ENCODE measurements at regions not wholly inside any gene's neighbourhood (a gene's known extent, or its start where the extent isn't known, plus 50 kb on each side); places are given as distances from the start of the nearest gene placed in this dataset.

DNA sequence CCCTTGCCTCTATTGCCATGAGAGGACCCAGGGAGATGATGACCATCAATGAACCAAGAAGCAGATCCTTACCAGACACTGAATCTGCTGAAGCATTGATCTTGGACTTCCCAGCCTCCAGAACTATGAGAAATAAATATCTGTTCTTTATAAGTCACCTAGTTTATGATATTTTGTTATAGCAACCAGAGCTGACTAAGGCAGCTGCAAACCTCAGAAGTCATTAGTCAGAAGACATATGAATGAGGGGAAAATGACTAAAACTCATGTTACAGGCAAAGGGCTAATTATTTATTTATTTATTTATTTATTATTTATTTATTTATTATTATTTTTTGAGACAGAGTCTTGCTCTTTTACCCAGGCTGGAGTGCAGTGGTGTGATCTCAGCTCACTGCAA lies 321.1 kb downstream of the TGFB2 start:
- intact Hi-C loops (cut with DNase I): no loop called here
- TF ChIP-seq, protein P1, sequence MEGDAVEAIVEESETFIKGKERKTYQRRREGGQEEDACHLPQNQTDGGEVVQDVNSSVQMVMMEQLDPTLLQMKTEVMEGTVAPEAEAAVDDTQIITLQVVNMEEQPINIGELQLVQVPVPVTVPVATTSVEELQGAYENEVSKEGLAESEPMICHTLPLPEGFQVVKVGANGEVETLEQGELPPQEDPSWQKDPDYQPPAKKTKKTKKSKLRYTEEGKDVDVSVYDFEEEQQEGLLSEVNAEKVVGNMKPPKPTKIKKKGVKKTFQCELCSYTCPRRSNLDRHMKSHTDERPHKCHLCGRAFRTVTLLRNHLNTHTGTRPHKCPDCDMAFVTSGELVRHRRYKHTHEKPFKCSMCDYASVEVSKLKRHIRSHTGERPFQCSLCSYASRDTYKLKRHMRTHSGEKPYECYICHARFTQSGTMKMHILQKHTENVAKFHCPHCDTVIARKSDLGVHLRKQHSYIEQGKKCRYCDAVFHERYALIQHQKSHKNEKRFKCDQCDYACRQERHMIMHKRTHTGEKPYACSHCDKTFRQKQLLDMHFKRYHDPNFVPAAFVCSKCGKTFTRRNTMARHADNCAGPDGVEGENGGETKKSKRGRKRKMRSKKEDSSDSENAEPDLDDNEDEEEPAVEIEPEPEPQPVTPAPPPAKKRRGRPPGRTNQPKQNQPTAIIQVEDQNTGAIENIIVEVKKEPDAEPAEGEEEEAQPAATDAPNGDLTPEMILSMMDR (IDR thresholded peaks at IDR 0.05): no peak
- DNase-seq: no peak
- H3K9me3 ChIP-seq: no peaks in the 10 kb centered on the region
- no peak for FAIRE-seq
- no peaks in the 10 kb centered on the region for H3K36me3 ChIP-seq
- no peak overlapping the region for H3K27ac ChIP-seq
- no peak for ATAC-seq
- H3K4me3 ChIP-seq: no peak overlapping the region
- no peaks in the 10 kb centered on the region for H3K4me1 ChIP-seq
- no peaks in the 10 kb centered on the region for H3K27me3 ChIP-seq

GRCh38 chr1:218667781-218668516 lies 322.8 kb downstream of the TGFB2 start:
- TF ChIP-seq, protein P1 (IDR thresholded peaks at IDR 0.05): no peak
- 65 to 79% methylated on average over 3 of the region's 3 CpGs for WGBS, 2 donors
- Histone ChIP-seq H3K4me1 (no peaks in the 10 kb centered on the region), H3K9me3 (no peaks in the 10 kb centered on the region), H3K27ac (no peak overlapping the region), H3K4me3 (no peak overlapping the region), H3K27me3 (no peaks in the 10 kb centered on the region), H3K36me3 (no peaks in the 10 kb centered on the region)
- DNase-seq (no peak), ATAC-seq (no peak), FAIRE-seq (no peak)
- intact Hi-C loops (cut with DNase I): no loop called here

DNA sequence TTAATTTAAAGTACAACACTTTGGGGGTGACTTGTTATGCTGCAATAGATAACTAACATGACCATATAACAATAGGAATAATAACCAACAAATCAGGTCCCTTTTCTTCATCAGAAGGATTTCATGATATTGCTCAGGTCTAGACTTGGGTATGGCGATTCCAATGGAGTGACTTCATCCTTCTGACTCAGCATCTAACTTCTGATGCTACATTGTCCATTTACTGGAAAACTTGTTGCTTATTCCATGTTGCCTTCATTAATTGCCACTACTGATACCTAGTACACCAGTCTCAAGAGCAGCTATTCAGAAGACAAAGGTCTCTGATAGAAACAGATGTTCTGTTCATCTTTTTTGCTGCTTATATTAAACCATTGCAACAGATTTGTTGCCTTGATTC lies 324.3 kb downstream of the TGFB2 start:
- TF ChIP-seq, protein P1 (IDR thresholded peaks at IDR 0.05): no peak
- Histone ChIP-seq H3K9me3 (no peaks in the 10 kb centered on the region), H3K27me3 (no peaks in the 10 kb centered on the region), H3K4me1 (no peaks in the 10 kb centered on the region), H3K36me3 (no peaks in the 10 kb centered on the region), H3K4me3 (no peak overlapping the region), H3K27ac (no peak overlapping the region)
- DNase-seq (no peak), ATAC-seq (no peak), FAIRE-seq (no peak)
- intact Hi-C loops (cut with DNase I): no loop called here
- WGBS, 2 donors: 83 to 97% methylated on average over 1 of the region's 1 CpG

- TF ChIP-seq, protein P1 (IDR thresholded peaks at IDR 0.05): no peak
- Histone ChIP-seq H3K27ac (no peak overlapping the region), H3K4me1 (no peaks in the 10 kb centered on the region), H3K4me3 (no peak overlapping the region), H3K36me3 (no peaks in the 10 kb centered on the region), H3K9me3 (no peaks in the 10 kb centered on the region), H3K27me3 (no peaks in the 10 kb centered on the region)
- no peak for ATAC-seq
- no peak for DNase-seq
- intact Hi-C loops (cut with DNase I): no loop called here
- WGBS, 2 donors: 90 to 98% methylated on average over 1 of the region's 1 CpG
- FAIRE-seq: no peak
These were observed 325.7 kb downstream of the TGFB2 start for GRCh38 chr1:218670875-218671274.

GRCh38 chr1:218671573-218671972 lies 326.4 kb downstream of the TGFB2 start:
- no peaks in the 10 kb centered on the region for H3K4me1 ChIP-seq
- no peaks in the 10 kb centered on the region for H3K27me3 ChIP-seq
- DNase-seq (no peak), FAIRE-seq (no peak), ATAC-seq (no peak)
- no peaks in the 10 kb centered on the region for H3K9me3 ChIP-seq
- intact Hi-C loops (cut with DNase I): no loop called here
- H3K27ac ChIP-seq: no peak overlapping the region
- 58 to 63% methylated on average over 6 of the region's 6 CpGs for WGBS, 2 donors
- H3K36me3 ChIP-seq: no peaks in the 10 kb centered on the region
- TF ChIP-seq, protein P1 (IDR thresholded peaks at IDR 0.05): no peak
- no peak overlapping the region for H3K4me3 ChIP-seq

Measured in pancreas (tissue), 10 donors.